CD4-positive, alpha-beta T cell treated with Interleukin-10 for 1 hour (primary cell): ENCODE measurements at regions not wholly inside any gene's neighbourhood (a gene's known extent, or its start where the extent isn't known, plus 50 kb on each side); places are given as distances from the start of the nearest gene placed in this dataset.

Source experiments
- DNase-seq: peaks from one replicate; pipeline ENCODE4 v3.0.0-alpha.2; 2020

GRCh38 chr18:66825347-66825746 lies 221.5 kb upstream of the CDH19 start:
- DNase-seq: no peak

GRCh38 chr18:66819235-66819634 lies 215.3 kb upstream of the CDH19 start:
- DNase-seq: no peak

- DNase-seq: no peak
Observed at GRCh38 chr18:66813138-66813537, 209.2 kb upstream of the CDH19 start.

GRCh38 chr18:66795051-66795450 lies 191.2 kb upstream of the CDH19 start:
- no peak for DNase-seq

GRCh38 chr18:66792466-66792865 lies 188.6 kb upstream of the CDH19 start:
- DNase-seq: no peak

- no peak for DNase-seq
Observed at GRCh38 chr18:66780609-66781008, 176.7 kb upstream of the CDH19 start.

- DNase-seq: no peak
Observed at GRCh38 chr18:66778048-66778447, 174.2 kb upstream of the CDH19 start.

GRCh38 chr18:66769375-66769774 lies 165.5 kb upstream of the CDH19 start:
- no peak for DNase-seq

- DNase-seq: no peak
Observed at GRCh38 chr18:66764230-66764629, 160.3 kb upstream of the CDH19 start.

- DNase-seq: no peak
Observed at GRCh38 chr18:66761166-66761565, 157.3 kb upstream of the CDH19 start.

- no peak for DNase-seq
Observed at GRCh38 chr18:66760559-66760958, 156.7 kb upstream of the CDH19 start.

- no peak for DNase-seq
Observed at GRCh38 chr18:66759050-66759828, 155.3 kb upstream of the CDH19 start.

- no peak for DNase-seq
Observed at GRCh38 chr18:66757946-66758345, 154.1 kb upstream of the CDH19 start.

- no peak for DNase-seq
Observed at GRCh38 chr18:66754335-66754734, 150.4 kb upstream of the CDH19 start.

- no peak for DNase-seq
Observed at GRCh38 chr18:66752733-66753132, 148.8 kb upstream of the CDH19 start.

- no peak for DNase-seq
Observed at GRCh38 chr18:66749481-66750035, 145.7 kb upstream of the CDH19 start.

GRCh38 chr18:66749030-66749429 lies 145.1 kb upstream of the CDH19 start:
- no peak for DNase-seq

GRCh38 chr18:66742832-66743231 lies 138.9 kb upstream of the CDH19 start:
- DNase-seq: no peak

- DNase-seq: no peak
Observed at GRCh38 chr18:66735933-66736332, 132.0 kb upstream of the CDH19 start.

- DNase-seq: no peak
Observed at GRCh38 chr18:66734451-66734850, 130.6 kb upstream of the CDH19 start.

- DNase-seq: no peak
Observed at GRCh38 chr18:66731890-66732289, 128.0 kb upstream of the CDH19 start.

GRCh38 chr18:66729442-66730239 lies 125.8 kb upstream of the CDH19 start:
- no peak for DNase-seq

GRCh38 chr18:66728951-66729350 lies 125.1 kb upstream of the CDH19 start:
- no peak for DNase-seq

- no peak for DNase-seq
Observed at GRCh38 chr18:66727991-66728390, 124.1 kb upstream of the CDH19 start.
